HUDEP-2 (cell line): ENCODE measurements at regions not wholly inside any gene's neighbourhood (a gene's known extent, or its start where the extent isn't known, plus 50 kb on each side); places are given as distances from the start of the nearest gene placed in this dataset.
"Not testable (repeated sequence)": the region's sequence is repeated elsewhere in the genome, so short reads cannot be mapped to it uniquely, and the experiment has no call there.

ENCODE experiments used
- DNase-seq, 76 experiments: peaks; one replicate each; lab custom pipeline; 2025; ENCODE audit not compliant: unreplicated experiment in 76 of 76; lab: John Stamatoyannopoulos, UW

DNA sequence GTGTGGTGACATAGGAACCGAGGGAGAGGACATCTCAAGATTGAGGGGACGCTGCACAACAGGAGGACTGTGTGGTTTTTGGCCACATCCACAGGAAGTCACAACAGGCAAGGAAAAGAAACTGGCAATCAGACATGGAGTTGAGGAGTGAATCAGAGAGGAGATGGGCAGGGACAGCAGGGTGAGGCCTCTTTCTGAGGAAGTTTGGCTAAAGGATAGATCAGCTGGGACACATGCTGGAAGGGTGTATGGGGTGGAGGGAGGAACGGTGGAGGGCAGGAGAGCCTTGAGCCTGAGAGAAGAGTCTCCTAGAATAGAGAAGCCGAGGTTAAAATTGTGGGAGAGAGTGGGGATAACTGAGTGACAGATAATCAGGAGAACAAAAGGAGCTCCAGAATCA lies 75.1 kb upstream of the CIDEA start:
- not testable (repeated sequence) for DNase-seq

DNA sequence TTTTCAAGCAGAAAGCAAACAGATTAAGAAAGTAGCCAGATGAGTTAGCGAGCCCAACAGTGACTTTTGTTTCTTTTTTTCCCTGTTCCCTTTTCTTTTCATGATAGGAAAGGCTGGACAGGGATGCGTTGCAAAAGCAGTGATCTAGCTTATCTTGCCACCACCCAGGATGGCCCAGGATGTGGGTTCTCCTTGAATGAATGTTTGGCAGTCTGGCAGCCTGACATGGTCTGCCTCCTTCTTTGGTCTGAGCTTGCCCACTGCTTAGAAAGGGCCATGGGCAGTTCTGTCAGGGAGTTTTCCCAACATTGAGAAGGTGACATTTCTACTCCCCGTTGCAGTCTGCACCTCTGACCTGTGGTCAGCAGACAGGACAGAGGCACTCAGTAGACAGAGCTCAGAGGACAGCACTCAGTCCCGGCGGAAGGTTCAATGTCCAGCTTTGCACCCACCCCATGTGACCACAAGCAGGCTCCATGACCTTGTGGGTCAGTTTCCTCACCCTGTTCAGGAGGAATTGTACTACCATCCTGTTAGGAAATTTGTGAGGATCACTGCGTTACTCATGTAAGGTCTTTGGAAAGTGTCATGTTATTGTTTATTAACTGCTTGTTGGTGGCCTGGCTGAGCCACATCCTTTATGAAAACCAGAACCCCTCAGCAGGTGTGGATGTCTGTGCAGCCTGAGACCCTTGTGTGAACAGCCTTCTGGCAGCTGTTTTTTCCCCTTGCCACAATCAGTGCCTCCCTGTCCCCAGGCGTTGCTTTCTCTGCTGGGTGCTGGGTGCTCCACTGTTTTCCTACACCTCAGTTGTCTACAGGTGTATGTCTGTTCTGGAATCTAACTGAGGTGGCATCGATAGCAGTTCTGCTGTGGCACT lies 74.2 kb upstream of the CIDEA start:
- not testable (repeated sequence) for DNase-seq

DNA sequence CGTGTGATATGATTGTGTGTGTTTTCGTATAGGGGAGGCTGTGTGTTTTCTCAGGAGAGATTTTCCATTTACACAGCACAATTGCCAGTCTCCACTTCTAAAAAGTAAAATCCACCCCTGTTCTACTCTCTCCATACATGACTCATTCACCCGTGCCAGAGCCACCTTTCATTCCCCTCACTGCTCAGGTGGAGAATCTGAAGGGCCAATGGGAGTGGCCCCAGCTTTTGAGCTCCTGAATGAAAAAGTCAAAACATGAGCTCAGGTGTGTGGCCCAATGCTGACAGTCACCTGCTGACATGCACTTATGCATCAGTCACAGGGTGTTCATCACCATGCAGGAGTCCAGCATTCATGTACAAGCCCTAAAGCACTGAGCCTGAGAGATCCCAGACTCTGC lies 55.4 kb upstream of the CIDEA start:
- not testable (repeated sequence) for DNase-seq

- peak in 12 of 76 experiments; percentile 0 to 22 (median 16) for DNase-seq
Observed at GRCh38 chr18:12200186-12200585, 54.0 kb upstream of the CIDEA start.
